K562 (cell line): ENCODE measurements at regions not wholly inside any gene's neighbourhood (a gene's known extent, or its start where the extent isn't known, plus 50 kb on each side); places are given as distances from the start of the nearest gene placed in this dataset.

Experiments
- ATAC-seq: fragments of 200-7000 bp; cut with Tn5 transposase; 3 replicates; pipeline ENCODE4 v1.9.1; 2020; ENCODE audit warnings: moderate library complexity
- BruUV-seq: library from RNA; stranded (reverse); fragments of 400-500 nt; replicated peaks from 2 replicates; lab custom pipeline; 2021; lab: Mats Ljungman, UMichigan
- CTCF ChIA-PET: fragments of 300-600 bp; formaldehyde crosslinking; extraction: SDS; loops from one replicate; lab custom pipeline; 2021; ENCODE audit warnings: low intra/inter-chr PET ratio; lab: Yijun Ruan, JAX
- POLR2A ChIA-PET: fragments of 300-600, 350-650 bp; sonication (Branson Sonifier 250); formaldehyde crosslinking; extraction: SDS; loops from one replicate; lab custom pipeline; 2021; ENCODE audit warnings: antibody characterized with exemption, inconsistent platforms; lab: Yijun Ruan, JAX
- DNase-seq, 4 experiments: peaks; one replicate each; pipeline versions ENCODE4 v3.0.0 to v3.0.0-alpha.2; 2011 to 2018; ENCODE audit warnings: low spot score in 3 of 4, mixed read lengths in 3 of 4; ENCODE audit errors: extremely low read depth in 1 of 4
- FAIRE-seq: peaks from 2 replicates; lab custom pipeline; 2011; peaks lifted over from hg19 to GRCh38; lab: Jason Lieb, UNC
- H2AFZ ChIP-seq: 2 replicates; pipeline ENCODE4 v1.6.0; 2011; ENCODE audit warnings: low read depth, low read length, control low read depth, inconsistent platforms
- H3K27ac ChIP-seq: fragments of 200-600 bp; 3 replicates; pipeline ENCODE4 v1.8.0; 2011; ENCODE audit warnings: low read depth, mild to moderate bottlenecking, control low read depth, inconsistent platforms, low read length, moderate library complexity, mixed read lengths; ENCODE audit errors: extremely low read depth
- H3K27me3 ChIP-seq, 2 experiments: fragments of 300-600 bp in 1 of 2; 2 replicates in 1 of 2; 3 replicates in 1 of 2; pipeline versions ENCODE4 v1.6.0 to v1.8.0; 2011; ENCODE audit warnings: inconsistent platforms in 2 of 2, low read length in 2 of 2, mild to moderate bottlenecking in 1 of 2, mixed read lengths in 1 of 2, moderate library complexity in 1 of 2; ENCODE audit not compliant: control insufficient read depth in 2 of 2, insufficient read depth in 2 of 2
- H3K36me3 ChIP-seq: fragments of 300-600 bp; 3 replicates; pipeline ENCODE4 v1.8.0; 2011; ENCODE audit warnings: mild to moderate bottlenecking, low read length, inconsistent platforms; ENCODE audit not compliant: control insufficient read depth, insufficient read depth
- H3K4me1 ChIP-seq, 2 experiments: fragments of 200-600 bp in 1 of 2; replicated peaks in 1 of 2; 2 replicates in 1 of 2; 3 replicates in 1 of 2; pipeline versions ENCODE4 v1.5.1 to v1.8.0; 2011; ENCODE audit warnings: inconsistent platforms in 2 of 2, low read length in 2 of 2, mild to moderate bottlenecking in 1 of 2, mixed read lengths in 1 of 2, moderate library complexity in 1 of 2; ENCODE audit not compliant: control insufficient read depth in 2 of 2, insufficient read depth in 2 of 2
- H3K4me2 ChIP-seq: 2 replicates; pipeline ENCODE4 v1.6.1; 2011; ENCODE audit warnings: low read length, control low read depth, inconsistent platforms, mixed read lengths; ENCODE audit not compliant: insufficient read depth
- H3K4me3 ChIP-seq: fragments of 200-600 bp; sonication (generic), shearing (Covaris generic); 2 replicates; pipeline ENCODE4 v1.5.1; 2016; ENCODE audit warnings: control low read depth, inconsistent platforms
- H3K79me2 ChIP-seq: fragments of 200-600 bp; 3 replicates; pipeline ENCODE4 v1.8.0; 2011; ENCODE audit warnings: low read length, inconsistent platforms; ENCODE audit not compliant: control insufficient read depth, insufficient read depth
- H3K9ac ChIP-seq, 2 experiments: 2 replicates each; pipeline versions ENCODE4 v1.6.0 to v1.6.1; 2011; ENCODE audit warnings: low read depth in 2 of 2, low read length in 2 of 2, control low read depth in 1 of 2, inconsistent platforms in 1 of 2, mild to moderate bottlenecking in 1 of 2, mixed read lengths in 1 of 2; ENCODE audit not compliant: insufficient read depth in 1 of 2
- H3K9me1 ChIP-seq: one replicate; pipeline ENCODE4 v1.6.0; 2011; ENCODE audit warnings: inconsistent platforms, mild to moderate bottlenecking, low read length, moderate library complexity; ENCODE audit not compliant: control insufficient read depth, insufficient read depth
- H3K9me3 ChIP-seq: replicated peaks from 2 replicates; pipeline ENCODE4 v1.5.1; 2011; ENCODE audit warnings: low read depth, low read length, inconsistent platforms; ENCODE audit not compliant: control insufficient read depth, insufficient read depth
- H4K20me1 ChIP-seq: replicated peaks from 2 replicates; pipeline ENCODE4 v1.6.1; 2011; ENCODE audit warnings: low read length, inconsistent platforms, mixed read lengths; ENCODE audit not compliant: control insufficient read depth, insufficient read depth
- CBX5 ChIP-seq: IDR thresholded peaks from 2 replicates; pipeline ENCODE4 v1.6.1; 2014; ENCODE audit warnings: low read depth, borderline replicate concordance
- CCNT2 ChIP-seq: IDR thresholded peaks from 2 replicates; pipeline ENCODE4 v1.6.1; 2011; ENCODE audit warnings: borderline replicate concordance, low read depth, mild to moderate bottlenecking, moderate library complexity, mixed read lengths, low read length; ENCODE audit not compliant: insufficient read length; ENCODE audit errors: extremely low read depth
- EHMT2 ChIP-seq: fragments of 450-650 bp; IDR thresholded peaks from 2 replicates; pipeline ENCODE4 v1.6.1; 2018; ENCODE audit warnings: antibody characterized with exemption
- FOXA3 ChIP-seq, 2 experiments: fragments of 450-650 bp in 1 of 2; sonication (generic) in 1 of 2; formaldehyde crosslinking; IDR thresholded peaks in 1 of 2; conservative IDR thresholded peaks in 1 of 2; 2 replicates each; pipeline versions ENCODE4 v1.4.0 to v1.8.0; 2020 to 2022; ENCODE audit warnings: mild to moderate bottlenecking in 2 of 2, missing genetic modification reagents in 1 of 2
- HDGF ChIP-seq: fragments of 450-650 bp; IDR thresholded peaks from 2 replicates; pipeline ENCODE4 v1.6.1; 2016
- HMBOX1 ChIP-seq: sonication (generic); IDR thresholded peaks from 2 replicates; pipeline ENCODE4 v1.6.1; 2016
- SNIP1 ChIP-seq: fragments of 450-650 bp; IDR thresholded peaks from 2 replicates; pipeline ENCODE4 v1.7.1; 2017; ENCODE audit warnings: low read depth, mild to moderate bottlenecking
- SP2 ChIP-seq: IDR thresholded peaks from 2 replicates; pipeline ENCODE4 v1.6.1; 2011; ENCODE audit warnings: mild to moderate bottlenecking, low read depth, low read length, moderate library complexity; ENCODE audit not compliant: poor library complexity, severe bottlenecking; ENCODE audit errors: extremely low read depth
- TCF7L2 ChIP-seq: fragments of 150-350 bp; IDR thresholded peaks from 2 replicates; pipeline ENCODE4 v1.6.1; 2016; ENCODE audit warnings: low read depth, mild to moderate bottlenecking, low read length, moderate library complexity
- THRA ChIP-seq: fragments of 450-650 bp; IDR thresholded peaks from 2 replicates; pipeline ENCODE4 v1.6.1; 2017; ENCODE audit warnings: mild to moderate bottlenecking, moderate library complexity
- ZNF311 ChIP-seq: fragments of 250-450 bp; sonication (Bioruptor Pico); IDR thresholded peaks from 2 replicates; pipeline ENCODE4 v1.4.0; 2020; ENCODE audit warnings: mild to moderate bottlenecking, moderate library complexity
- ZNF324 ChIP-seq: fragments of 250-450 bp; sonication (Bioruptor Pico); IDR thresholded peaks from 2 replicates; pipeline ENCODE4 v1.4.0; 2020; ENCODE audit warnings: mild to moderate bottlenecking
- WGBS: fragments of 100-300 bp; shearing (Covaris generic); methylation state at CpG from one replicate; pipeline ENCODE4 v1.1.6; 2016; ENCODE audit warnings: low coverage, mixed read lengths; ENCODE audit not compliant: insufficient coverage; ENCODE audit errors: missing lambda C conversion rate; 5-methylcytosine and 5-hydroxymethylcytosine counted together
- in situ Hi-C: fragments of 300-500 bp; cut with MboI; formaldehyde crosslinking; loops from 4 replicates; pipeline ENCODE4 v1.15.0; 2018; ENCODE audit warnings: inconsistent platforms, mixed read lengths
- intact Hi-C: fragments of 100-400 bp; cut with micrococcal nuclease; formaldehyde crosslinking; loops from 2 replicates; pipeline ENCODE4 v1.14.2; 2022
- TF ChIP-seq, protein P1 (sequence below), 2 experiments: IDR thresholded peaks; 2 replicates each; pipeline ENCODE4 v1.6.1; 2011; ENCODE audit warnings: borderline replicate concordance in 1 of 2, control low read depth in 1 of 2, low read depth in 1 of 2, low read length in 1 of 2, mild to moderate bottlenecking in 1 of 2, mixed read lengths in 1 of 2, moderate library complexity in 1 of 2; ENCODE audit not compliant: insufficient read depth in 1 of 2, insufficient read length in 1 of 2, poor library complexity in 1 of 2, severe bottlenecking in 1 of 2; ENCODE audit errors: extremely low read depth in 1 of 2

DNA sequence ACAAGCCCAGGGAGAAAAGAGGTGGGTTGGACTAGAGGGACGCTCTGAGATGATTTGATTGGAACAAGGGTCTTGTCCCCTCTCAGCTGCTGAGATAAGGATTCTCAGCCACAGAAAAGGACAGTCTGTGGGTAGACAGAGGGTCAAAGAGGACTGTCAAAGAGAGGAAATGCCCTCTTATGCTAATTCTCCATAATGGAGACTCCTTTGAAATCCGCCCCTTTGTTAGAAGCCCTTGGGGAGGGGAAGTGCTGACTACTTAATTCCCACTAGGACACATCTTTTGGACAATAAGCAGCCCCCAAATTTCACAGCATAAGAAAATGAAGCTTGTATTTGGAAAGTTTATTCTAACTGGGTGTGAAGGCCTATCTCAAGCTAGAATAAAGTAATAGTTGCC lies 176.6 kb downstream of the KTN1 start:
- ATAC-seq = no peak
- TF ChIP-seq TCF7L2 = no peak
- no peak for TF ChIP-seq EHMT2
- TF ChIP-seq SNIP1 = no peak
- no peak for TF ChIP-seq HMBOX1
- TF ChIP-seq, protein P1, sequence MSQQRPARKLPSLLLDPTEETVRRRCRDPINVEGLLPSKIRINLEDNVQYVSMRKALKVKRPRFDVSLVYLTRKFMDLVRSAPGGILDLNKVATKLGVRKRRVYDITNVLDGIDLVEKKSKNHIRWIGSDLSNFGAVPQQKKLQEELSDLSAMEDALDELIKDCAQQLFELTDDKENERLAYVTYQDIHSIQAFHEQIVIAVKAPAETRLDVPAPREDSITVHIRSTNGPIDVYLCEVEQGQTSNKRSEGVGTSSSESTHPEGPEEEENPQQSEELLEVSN (IDR thresholded peaks at IDR 0.05; ENCODE audit: borderline replicate concordance in 1 of 2, extremely low read depth in 1 of 2, insufficient read depth in 1 of 2, insufficient read length in 1 of 2, low read depth in 1 of 2, low read length in 1 of 2, poor library complexity in 1 of 2, severe bottlenecking in 1 of 2) = no peak
- TF ChIP-seq CCNT2 = no peak
- TF ChIP-seq ZNF324 = no peak
- no peak for TF ChIP-seq SP2
- TF ChIP-seq HDGF = no peak
- no peak for TF ChIP-seq ZNF311 (CRISPR knock-in tag)
- no peak for TF ChIP-seq CBX5
- TF ChIP-seq FOXA3 (CRISPR knock-in tag; conservative IDR thresholded peaks at IDR 0.05 in 1 of 2, IDR thresholded peaks at IDR 0.05 in 1 of 2) = no peak
- TF ChIP-seq THRA = no peak
- TF ChIP-seq, all 486 proteins: peak for 0
- WGBS = 0% methylated on average over 2 of the region's 2 CpGs
- Histone ChIP-seq H3K4me2 (no peak overlapping the region), H3K4me3 (no peak overlapping the region), H3K9ac (no peak overlapping the region), H3K9me1 (no peaks in the 10 kb centered on the region), H3K27me3 (peaks cover 0 to 8% of the 10 kb centered on the region in 2 experiments; a peak in 3 of 5 replicates), H3K27ac (no peak overlapping the region), H2AFZ (no peak overlapping the region), H4K20me1 (no peaks in the 10 kb centered on the region), H3K79me2 (no peaks in the 10 kb centered on the region), H3K36me3 (no peaks in the 10 kb centered on the region), H3K9me3 (no peaks in the 10 kb centered on the region), H3K4me1 (no peaks in the 10 kb centered on the region)
- intact Hi-C loops (no loop called here), in situ Hi-C loops (no loop called here)
- DNase-seq = no peak
- ChIA-PET POLR2A (no interaction called here), CTCF (no interaction called here)
- BruUV-seq = no TSS peak
- no peak for FAIRE-seq
